ENCODE measurements at regions not wholly inside any gene's neighbourhood (a gene's known extent, or its start where the extent isn't known, plus 50 kb on each side); places are given as distances from the start of the nearest gene placed in this dataset.

GRCh38 chr10:14425034-14425433, 94.3 kb upstream of the FRMD4A start:
- TF ChIP-seq CTCF (conservative IDR thresholded peaks at IDR 0.05; ENCODE audit: low read depth, low read length) (no peak), EZH2 (IDR thresholded peaks at IDR 0.05; ENCODE audit: borderline replicate concordance, low read depth, low read length, poor library complexity, severe bottlenecking) (no peak)
- no peak overlapping the region for H3K27ac ChIP-seq (ENCODE audit: low read depth, low read length, poor library complexity, severe bottlenecking)
- peaks cover 15% of the 10 kb centered on the region for H3K27me3 ChIP-seq (replicated peaks; ENCODE audit: insufficient read depth, low read depth, low read length, poor library complexity)
- no peak for DNase-seq (ENCODE audit: low spot score)
- H3K4me3 ChIP-seq (ENCODE audit: low read depth, low read length, poor library complexity, severe bottlenecking), result no peak overlapping the region
- H3K4me1 ChIP-seq (ENCODE audit: insufficient read depth, low read length, poor library complexity, severe bottlenecking), result no peaks in the 10 kb centered on the region
- no TSS peak for BruUV-seq (replicated peaks)
- H3K36me3 ChIP-seq (ENCODE audit: insufficient read depth, low read length, poor library complexity, severe bottlenecking), result no peaks in the 10 kb centered on the region
- intact Hi-C loops (cut with micrococcal nuclease; ENCODE audit: unreplicated experiment), result no loop called here
- no peaks in the 10 kb centered on the region for H3K9me3 ChIP-seq (ENCODE audit: low read depth, low read length, poor library complexity, severe bottlenecking)
- ChIA-PET POLR2A (ENCODE audit: low non-redundant PET) (no interaction called here), CTCF (no interaction called here)

GRCh38 chr10:14423111-14423744, 92.5 kb upstream of the FRMD4A start:
- no peak for DNase-seq (ENCODE audit: low spot score)
- ChIA-PET CTCF (no interaction called here), POLR2A (ENCODE audit: low non-redundant PET) (no interaction called here)
- no peaks in the 10 kb centered on the region for H3K9me3 ChIP-seq (ENCODE audit: low read depth, low read length, poor library complexity, severe bottlenecking)
- intact Hi-C loops (cut with micrococcal nuclease; ENCODE audit: unreplicated experiment), result no loop called here
- H3K4me1 ChIP-seq (ENCODE audit: insufficient read depth, low read length, poor library complexity, severe bottlenecking), result no peaks in the 10 kb centered on the region
- no peaks in the 10 kb centered on the region for H3K36me3 ChIP-seq (ENCODE audit: insufficient read depth, low read length, poor library complexity, severe bottlenecking)
- no peak overlapping the region for H3K4me3 ChIP-seq (ENCODE audit: low read depth, low read length, poor library complexity, severe bottlenecking)
- BruUV-seq (replicated peaks), result no TSS peak
- H3K27ac ChIP-seq (ENCODE audit: low read depth, low read length, poor library complexity, severe bottlenecking), result no peak overlapping the region
- TF ChIP-seq EZH2 (IDR thresholded peaks at IDR 0.05; ENCODE audit: borderline replicate concordance, low read depth, low read length, poor library complexity, severe bottlenecking) (no peak), CTCF (conservative IDR thresholded peaks at IDR 0.05; ENCODE audit: low read depth, low read length) (no peak)
- H3K27me3 ChIP-seq (replicated peaks; ENCODE audit: insufficient read depth, low read depth, low read length, poor library complexity), result peaks cover 8% of the 10 kb centered on the region

- Histone ChIP-seq H3K4me1 (ENCODE audit: insufficient read depth, low read length, poor library complexity, severe bottlenecking) (no peaks in the 10 kb centered on the region), H3K36me3 (ENCODE audit: insufficient read depth, low read length, poor library complexity, severe bottlenecking) (no peaks in the 10 kb centered on the region), H3K9me3 (ENCODE audit: low read depth, low read length, poor library complexity, severe bottlenecking) (no peaks in the 10 kb centered on the region), H3K27ac (ENCODE audit: low read depth, low read length, poor library complexity, severe bottlenecking) (no peak overlapping the region), H3K4me3 (ENCODE audit: low read depth, low read length, poor library complexity, severe bottlenecking) (no peak overlapping the region), H3K27me3 (replicated peaks; ENCODE audit: insufficient read depth, low read depth, low read length, poor library complexity) (peaks cover 5% of the 10 kb centered on the region)
- no peak for TF ChIP-seq EZH2 (IDR thresholded peaks at IDR 0.05; ENCODE audit: borderline replicate concordance, low read depth, low read length, poor library complexity, severe bottlenecking)
- no peak for TF ChIP-seq CTCF (conservative IDR thresholded peaks at IDR 0.05; ENCODE audit: low read depth, low read length)
- intact Hi-C loops (cut with micrococcal nuclease; ENCODE audit: unreplicated experiment), result no loop called here
- CTCF ChIA-PET, result no interaction called here
- DNase-seq (ENCODE audit: low spot score), result no peak
- BruUV-seq (replicated peaks), result no TSS peak
- POLR2A ChIA-PET (ENCODE audit: low non-redundant PET), result no interaction called here
Measured at GRCh38 chr10:14422431-14422830, 91.7 kb upstream of the FRMD4A start.

Measured in A673 (cell line).